Body of pancreas (tissue), 4 donors: ENCODE measurements at regions not wholly inside any gene's neighbourhood (a gene's known extent, or its start where the extent isn't known, plus 50 kb on each side); places are given as distances from the start of the nearest gene placed in this dataset.

ENCODE experiments used
- POLR2A ChIP-seq, 3 donors: fragments of 450-650 bp; IDR thresholded peaks; one replicate each; pipeline ENCODE4 v1.6.1; 2016; ENCODE audit warnings: antibody characterized with exemption in 3 of 3, mild to moderate bottlenecking in 2 of 3
- TF ChIP-seq, protein P1 (sequence below), 7 experiments: fragments of 450-650 bp in 4 of 7; fragments of 200-600 bp in 3 of 7; sonication (generic) in 3 of 7; IDR thresholded peaks; one replicate each; pipeline ENCODE4 v1.5.1; 2016 to 2019; ENCODE audit warnings: antibody characterized with exemption in 7 of 7

DNA sequence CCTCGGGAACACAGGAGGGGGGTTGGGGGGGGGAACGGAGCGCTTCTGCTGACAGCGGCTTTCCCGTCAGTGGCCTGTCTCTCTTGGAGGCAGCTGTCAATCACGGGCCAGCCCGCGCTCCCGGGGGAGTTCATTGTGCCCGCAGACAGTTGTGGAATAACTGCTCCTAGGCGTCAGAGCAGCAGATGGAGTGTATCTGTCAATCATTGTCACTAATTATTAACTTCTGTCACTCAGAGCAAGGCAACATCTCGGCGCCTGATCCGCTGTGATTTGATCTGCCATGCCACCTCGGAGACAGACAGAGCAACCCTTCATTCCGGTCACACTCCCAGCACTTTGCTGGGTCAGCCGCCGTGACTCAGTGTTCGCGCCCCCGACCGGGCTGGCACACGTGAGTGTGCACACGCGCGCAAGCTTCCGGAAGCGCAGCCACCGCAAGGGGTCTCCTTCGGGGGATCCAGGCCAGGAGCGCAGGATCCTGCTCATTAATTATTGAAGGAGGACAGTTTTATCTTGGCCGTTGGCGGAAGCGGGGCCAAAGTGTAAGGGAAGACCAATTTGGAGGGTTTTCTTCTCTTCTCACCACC lies 75.8 kb downstream of the RRAGC start:
- TF ChIP-seq, protein P1, sequence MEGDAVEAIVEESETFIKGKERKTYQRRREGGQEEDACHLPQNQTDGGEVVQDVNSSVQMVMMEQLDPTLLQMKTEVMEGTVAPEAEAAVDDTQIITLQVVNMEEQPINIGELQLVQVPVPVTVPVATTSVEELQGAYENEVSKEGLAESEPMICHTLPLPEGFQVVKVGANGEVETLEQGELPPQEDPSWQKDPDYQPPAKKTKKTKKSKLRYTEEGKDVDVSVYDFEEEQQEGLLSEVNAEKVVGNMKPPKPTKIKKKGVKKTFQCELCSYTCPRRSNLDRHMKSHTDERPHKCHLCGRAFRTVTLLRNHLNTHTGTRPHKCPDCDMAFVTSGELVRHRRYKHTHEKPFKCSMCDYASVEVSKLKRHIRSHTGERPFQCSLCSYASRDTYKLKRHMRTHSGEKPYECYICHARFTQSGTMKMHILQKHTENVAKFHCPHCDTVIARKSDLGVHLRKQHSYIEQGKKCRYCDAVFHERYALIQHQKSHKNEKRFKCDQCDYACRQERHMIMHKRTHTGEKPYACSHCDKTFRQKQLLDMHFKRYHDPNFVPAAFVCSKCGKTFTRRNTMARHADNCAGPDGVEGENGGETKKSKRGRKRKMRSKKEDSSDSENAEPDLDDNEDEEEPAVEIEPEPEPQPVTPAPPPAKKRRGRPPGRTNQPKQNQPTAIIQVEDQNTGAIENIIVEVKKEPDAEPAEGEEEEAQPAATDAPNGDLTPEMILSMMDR (IDR thresholded peaks at IDR 0.05) = no peak
- TF ChIP-seq POLR2A (IDR thresholded peaks at IDR 0.05) = no peak
